ENCODE measurements at regions not wholly inside any gene's neighbourhood (a gene's known extent, or its start where the extent isn't known, plus 50 kb on each side); places are given as distances from the start of the nearest gene placed in this dataset.

DNA sequence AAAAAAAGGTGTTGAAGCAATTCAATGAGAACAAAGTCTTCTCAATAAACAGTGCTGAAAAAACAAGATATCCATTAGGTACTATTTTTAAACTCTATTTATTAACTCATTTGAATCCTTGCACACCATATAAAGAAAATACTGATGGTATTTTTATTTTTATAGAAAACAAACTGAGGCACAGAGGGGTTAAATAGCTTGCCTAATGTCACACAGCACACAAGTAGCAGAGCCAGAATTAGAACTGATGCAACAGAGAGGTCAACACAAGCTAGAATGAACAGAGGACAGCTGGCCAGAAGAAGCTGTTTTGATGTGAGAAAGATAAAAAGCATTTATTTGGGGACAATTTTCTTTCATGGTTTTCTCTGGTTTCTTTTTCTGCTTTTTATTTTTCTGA is 99.4 kb upstream of the RGPD4 start:
- DNase-seq (ENCODE audit: low spot score) (no peak), ATAC-seq (no peak)
- Mint-ChIP-seq H3K27me3 (ENCODE audit: low read depth) (no peaks in the 10 kb centered on the region), H3K9me3 (peaks cover 8% of the 10 kb centered on the region), H3K36me3 (no peaks in the 10 kb centered on the region), H3K4me3 (no peak overlapping the region), H3K4me1 (no peaks in the 10 kb centered on the region), H3K27ac (no peak overlapping the region)
- TF ChIP-seq HMGA2 (CRISPR knock-in tag; IDR thresholded peaks at IDR 0.05) = no peak
- TF ChIP-seq KAT7 (CRISPR knock-in tag; IDR thresholded peaks at IDR 0.05; ENCODE audit: borderline replicate concordance) = no peak
- no peak for TF ChIP-seq OVOL2 (CRISPR knock-in tag; IDR thresholded peaks at IDR 0.05; ENCODE audit: borderline replicate concordance)
- TF ChIP-seq, protein P1, sequence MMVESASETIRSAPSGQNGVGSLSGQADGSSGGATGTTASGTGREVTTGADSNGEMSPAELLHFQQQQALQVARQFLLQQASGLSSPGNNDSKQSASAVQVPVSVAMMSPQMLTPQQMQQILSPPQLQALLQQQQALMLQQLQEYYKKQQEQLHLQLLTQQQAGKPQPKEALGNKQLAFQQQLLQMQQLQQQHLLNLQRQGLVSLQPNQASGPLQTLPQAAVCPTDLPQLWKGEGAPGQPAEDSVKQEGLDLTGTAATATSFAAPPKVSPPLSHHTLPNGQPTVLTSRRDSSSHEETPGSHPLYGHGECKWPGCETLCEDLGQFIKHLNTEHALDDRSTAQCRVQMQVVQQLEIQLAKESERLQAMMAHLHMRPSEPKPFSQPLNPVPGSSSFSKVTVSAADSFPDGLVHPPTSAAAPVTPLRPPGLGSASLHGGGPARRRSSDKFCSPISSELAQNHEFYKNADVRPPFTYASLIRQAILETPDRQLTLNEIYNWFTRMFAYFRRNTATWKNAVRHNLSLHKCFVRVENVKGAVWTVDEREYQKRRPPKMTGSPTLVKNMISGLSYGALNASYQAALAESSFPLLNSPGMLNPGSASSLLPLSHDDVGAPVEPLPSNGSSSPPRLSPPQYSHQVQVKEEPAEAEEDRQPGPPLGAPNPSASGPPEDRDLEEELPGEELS (CRISPR knock-in tag; IDR thresholded peaks at IDR 0.05) = no peak
- no peak for TF ChIP-seq ZNF671 (CRISPR knock-in tag; IDR thresholded peaks at IDR 0.05)
- no peak for TF ChIP-seq TCF7 (CRISPR knock-in tag; IDR thresholded peaks at IDR 0.05; ENCODE audit: low read depth)
- no peak for TF ChIP-seq GABPB1 (CRISPR knock-in tag; IDR thresholded peaks at IDR 0.05)
- POLR2A ChIA-PET = no interaction called here
- CTCF ChIA-PET = no interaction called here

DNA sequence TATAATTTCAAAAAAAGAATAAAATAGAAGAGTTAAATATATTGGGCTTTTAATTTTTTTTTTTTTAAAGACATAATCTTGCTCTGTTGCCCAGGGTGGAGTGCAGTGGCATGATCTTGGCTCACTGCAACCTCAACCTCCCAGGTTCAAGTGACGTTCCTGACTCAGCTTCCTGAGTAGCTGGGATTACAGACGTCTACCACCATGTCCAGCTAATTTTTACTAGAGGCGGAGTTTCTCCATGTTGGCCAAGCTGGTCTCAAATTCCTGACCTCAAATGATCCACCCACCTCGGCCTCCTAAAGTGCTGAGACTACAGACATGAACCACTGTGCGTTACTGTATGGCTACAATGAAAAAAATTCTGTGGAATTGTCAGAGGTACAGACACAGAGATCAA is 98.1 kb upstream of the RGPD4 start:
- peaks cover 8% of the 10 kb centered on the region for H3K9me3 Mint-ChIP-seq
- DNase-seq (ENCODE audit: low spot score) = no peak
- no peak for ATAC-seq
- H3K27ac Mint-ChIP-seq = no peak overlapping the region
- no peaks in the 10 kb centered on the region for H3K4me1 Mint-ChIP-seq
- TF ChIP-seq, protein P1 (CRISPR knock-in tag; IDR thresholded peaks at IDR 0.05) = no peak
- TF ChIP-seq TCF7 (CRISPR knock-in tag; IDR thresholded peaks at IDR 0.05; ENCODE audit: low read depth) = no peak
- TF ChIP-seq, protein P2, sequence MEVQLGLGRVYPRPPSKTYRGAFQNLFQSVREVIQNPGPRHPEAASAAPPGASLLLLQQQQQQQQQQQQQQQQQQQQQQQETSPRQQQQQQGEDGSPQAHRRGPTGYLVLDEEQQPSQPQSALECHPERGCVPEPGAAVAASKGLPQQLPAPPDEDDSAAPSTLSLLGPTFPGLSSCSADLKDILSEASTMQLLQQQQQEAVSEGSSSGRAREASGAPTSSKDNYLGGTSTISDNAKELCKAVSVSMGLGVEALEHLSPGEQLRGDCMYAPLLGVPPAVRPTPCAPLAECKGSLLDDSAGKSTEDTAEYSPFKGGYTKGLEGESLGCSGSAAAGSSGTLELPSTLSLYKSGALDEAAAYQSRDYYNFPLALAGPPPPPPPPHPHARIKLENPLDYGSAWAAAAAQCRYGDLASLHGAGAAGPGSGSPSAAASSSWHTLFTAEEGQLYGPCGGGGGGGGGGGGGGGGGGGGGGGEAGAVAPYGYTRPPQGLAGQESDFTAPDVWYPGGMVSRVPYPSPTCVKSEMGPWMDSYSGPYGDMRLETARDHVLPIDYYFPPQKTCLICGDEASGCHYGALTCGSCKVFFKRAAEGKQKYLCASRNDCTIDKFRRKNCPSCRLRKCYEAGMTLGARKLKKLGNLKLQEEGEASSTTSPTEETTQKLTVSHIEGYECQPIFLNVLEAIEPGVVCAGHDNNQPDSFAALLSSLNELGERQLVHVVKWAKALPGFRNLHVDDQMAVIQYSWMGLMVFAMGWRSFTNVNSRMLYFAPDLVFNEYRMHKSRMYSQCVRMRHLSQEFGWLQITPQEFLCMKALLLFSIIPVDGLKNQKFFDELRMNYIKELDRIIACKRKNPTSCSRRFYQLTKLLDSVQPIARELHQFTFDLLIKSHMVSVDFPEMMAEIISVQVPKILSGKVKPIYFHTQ (CRISPR knock-in tag; IDR thresholded peaks at IDR 0.05) = no peak
- TF ChIP-seq, protein P3, sequence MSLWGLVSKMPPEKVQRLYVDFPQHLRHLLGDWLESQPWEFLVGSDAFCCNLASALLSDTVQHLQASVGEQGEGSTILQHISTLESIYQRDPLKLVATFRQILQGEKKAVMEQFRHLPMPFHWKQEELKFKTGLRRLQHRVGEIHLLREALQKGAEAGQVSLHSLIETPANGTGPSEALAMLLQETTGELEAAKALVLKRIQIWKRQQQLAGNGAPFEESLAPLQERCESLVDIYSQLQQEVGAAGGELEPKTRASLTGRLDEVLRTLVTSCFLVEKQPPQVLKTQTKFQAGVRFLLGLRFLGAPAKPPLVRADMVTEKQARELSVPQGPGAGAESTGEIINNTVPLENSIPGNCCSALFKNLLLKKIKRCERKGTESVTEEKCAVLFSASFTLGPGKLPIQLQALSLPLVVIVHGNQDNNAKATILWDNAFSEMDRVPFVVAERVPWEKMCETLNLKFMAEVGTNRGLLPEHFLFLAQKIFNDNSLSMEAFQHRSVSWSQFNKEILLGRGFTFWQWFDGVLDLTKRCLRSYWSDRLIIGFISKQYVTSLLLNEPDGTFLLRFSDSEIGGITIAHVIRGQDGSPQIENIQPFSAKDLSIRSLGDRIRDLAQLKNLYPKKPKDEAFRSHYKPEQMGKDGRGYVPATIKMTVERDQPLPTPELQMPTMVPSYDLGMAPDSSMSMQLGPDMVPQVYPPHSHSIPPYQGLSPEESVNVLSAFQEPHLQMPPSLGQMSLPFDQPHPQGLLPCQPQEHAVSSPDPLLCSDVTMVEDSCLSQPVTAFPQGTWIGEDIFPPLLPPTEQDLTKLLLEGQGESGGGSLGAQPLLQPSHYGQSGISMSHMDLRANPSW (CRISPR knock-in tag; conservative IDR thresholded peaks at IDR 0.05; ENCODE audit: low read depth) = no peak
- TF ChIP-seq NFYB (CRISPR knock-in tag; conservative IDR thresholded peaks at IDR 0.05; ENCODE audit: low read depth) = no peak
- TF ChIP-seq ZNF219 (CRISPR knock-in tag; IDR thresholded peaks at IDR 0.05; ENCODE audit: borderline replicate concordance) = no peak
- TF ChIP-seq, protein P4, sequence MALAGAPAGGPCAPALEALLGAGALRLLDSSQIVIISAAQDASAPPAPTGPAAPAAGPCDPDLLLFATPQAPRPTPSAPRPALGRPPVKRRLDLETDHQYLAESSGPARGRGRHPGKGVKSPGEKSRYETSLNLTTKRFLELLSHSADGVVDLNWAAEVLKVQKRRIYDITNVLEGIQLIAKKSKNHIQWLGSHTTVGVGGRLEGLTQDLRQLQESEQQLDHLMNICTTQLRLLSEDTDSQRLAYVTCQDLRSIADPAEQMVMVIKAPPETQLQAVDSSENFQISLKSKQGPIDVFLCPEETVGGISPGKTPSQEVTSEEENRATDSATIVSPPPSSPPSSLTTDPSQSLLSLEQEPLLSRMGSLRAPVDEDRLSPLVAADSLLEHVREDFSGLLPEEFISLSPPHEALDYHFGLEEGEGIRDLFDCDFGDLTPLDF (CRISPR knock-in tag; IDR thresholded peaks at IDR 0.05) = no peak
- no peak for TF ChIP-seq JUN (CRISPR knock-in tag; IDR thresholded peaks at IDR 0.05)
- TF ChIP-seq NFE2L1 (CRISPR knock-in tag; IDR thresholded peaks at IDR 0.05) = no peak
- TF ChIP-seq, protein P5, sequence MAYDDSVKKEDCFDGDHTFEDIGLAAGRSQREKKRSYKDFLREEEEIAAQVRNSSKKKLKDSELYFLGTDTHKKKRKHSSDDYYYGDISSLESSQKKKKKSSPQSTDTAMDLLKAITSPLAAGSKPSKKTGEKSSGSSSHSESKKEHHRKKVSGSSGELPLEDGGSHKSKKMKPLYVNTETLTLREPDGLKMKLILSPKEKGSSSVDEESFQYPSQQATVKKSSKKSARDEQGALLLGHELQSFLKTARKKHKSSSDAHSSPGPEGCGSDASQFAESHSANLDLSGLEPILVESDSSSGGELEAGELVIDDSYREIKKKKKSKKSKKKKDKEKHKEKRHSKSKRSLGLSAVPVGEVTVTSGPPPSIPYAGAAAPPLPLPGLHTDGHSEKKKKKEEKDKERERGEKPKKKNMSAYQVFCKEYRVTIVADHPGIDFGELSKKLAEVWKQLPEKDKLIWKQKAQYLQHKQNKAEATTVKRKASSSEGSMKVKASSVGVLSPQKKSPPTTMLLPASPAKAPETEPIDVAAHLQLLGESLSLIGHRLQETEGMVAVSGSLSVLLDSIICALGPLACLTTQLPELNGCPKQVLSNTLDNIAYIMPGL (CRISPR knock-in tag; IDR thresholded peaks at IDR 0.05) = no peak
- TF ChIP-seq ESRRA (CRISPR knock-in tag; IDR thresholded peaks at IDR 0.05; ENCODE audit: borderline replicate concordance) = no peak
- no peak for TF ChIP-seq TP53 (CRISPR knock-in tag; IDR thresholded peaks at IDR 0.05)
- TF ChIP-seq ZNF423 (CRISPR knock-in tag; IDR thresholded peaks at IDR 0.05) = no peak
- no peak for TF ChIP-seq ZBTB21 (CRISPR knock-in tag; IDR thresholded peaks at IDR 0.05; ENCODE audit: borderline replicate concordance)
- TF ChIP-seq GABPB1 (CRISPR knock-in tag; IDR thresholded peaks at IDR 0.05) = no peak
- POLR2A ChIA-PET = interaction anchor here (0.6 kb wide), 1 partner anchor 9 kb away, joined by 3 read pairs; no protein-coding TSS in a partner anchor
- CTCF ChIA-PET = no interaction called here
- no peaks in the 10 kb centered on the region for H3K36me3 Mint-ChIP-seq
- H3K4me3 Mint-ChIP-seq = no peak overlapping the region
- no peaks in the 10 kb centered on the region for H3K27me3 Mint-ChIP-seq (ENCODE audit: low read depth)
